Ovary (tissue), 7 donors: ENCODE measurements at regions not wholly inside any gene's neighbourhood (a gene's known extent, or its start where the extent isn't known, plus 50 kb on each side); places are given as distances from the start of the nearest gene placed in this dataset.

ENCODE experiments used
- DNase-seq, 5 donors: peaks; one replicate each; pipeline ENCODE4 v3.0.0-alpha.2; 2019 to 2020
- H3K27ac ChIP-seq, 2 donors: fragments of 200-600 bp; one replicate each; pipeline versions ENCODE4 v1.5.1 to v1.8.0; 2019 to 2022
- H3K27me3 ChIP-seq: fragments of 200-600 bp; one replicate; pipeline ENCODE4 v1.8.0; 2022
- H3K36me3 ChIP-seq: fragments of 200-600 bp; sonication (generic); one replicate; pipeline ENCODE4 v1.5.1; 2019
- H3K4me1 ChIP-seq: one replicate; pipeline ENCODE4 v1.8.1; 2013; ENCODE audit warnings: mild to moderate bottlenecking, moderate library complexity; ENCODE audit not compliant: insufficient read depth
- H3K4me3 ChIP-seq: fragments of 200-600 bp; sonication (generic); one replicate; pipeline ENCODE4 v1.5.1; 2017
- H3K9me3 ChIP-seq, 2 donors: fragments of 200-600 bp in 1 of 2; sonication (generic) in 1 of 2; one replicate each; pipeline versions ENCODE4 v1.5.1 to v1.8.1; 2013 to 2019; ENCODE audit warnings: mild to moderate bottlenecking in 1 of 2, moderate library complexity in 1 of 2
- CTCF ChIP-seq, 3 donors: fragments of 450-650 bp in 2 of 3; fragments of 200-600 bp in 1 of 3; IDR thresholded peaks; one replicate each; pipeline versions ENCODE4 v1.5.1 to v1.8.0; 2016 to 2022; ENCODE audit warnings: antibody characterized with exemption in 3 of 3, mild to moderate bottlenecking in 1 of 3
- EP300 ChIP-seq: sonication (generic); formaldehyde crosslinking; IDR thresholded peaks from one replicate; pipeline ENCODE4 v1.6.1; 2017; ENCODE audit warnings: antibody characterized with exemption
- POLR2A ChIP-seq: fragments of 450-650 bp; IDR thresholded peaks from one replicate; pipeline ENCODE4 v1.6.1; 2017; ENCODE audit warnings: antibody characterized with exemption, mild to moderate bottlenecking, moderate library complexity
- WGBS, 3 donors: extraction: QIAGEN DNeasy Blood & Tissue Kit in 1 of 3; methylation state at CpG; one replicate each; pipeline versions ENCODE4 v1.1.5 to v1.1.7; 2013 to 2017; 5-methylcytosine and 5-hydroxymethylcytosine counted together
- intact Hi-C, 4 donors: fragments of 100-400 bp; cut with DNase I; formaldehyde crosslinking; loops; one replicate each; pipeline versions ENCODE4 v1.11.0 to v1.15.1; 2022 to 2023
- donor health status: DM: no; HTN: no; CAD: no; lungs with moderate emphysema.
- donor health status: DM: no; HTN: no; CAD: no.
- donor health status: Bipolar disorder and iron deficiency.
- donor health status: DM: no; HTN: no; CAD: no.
- donor health status: DM: yes; HTN: yes; CAD: no.

DNA sequence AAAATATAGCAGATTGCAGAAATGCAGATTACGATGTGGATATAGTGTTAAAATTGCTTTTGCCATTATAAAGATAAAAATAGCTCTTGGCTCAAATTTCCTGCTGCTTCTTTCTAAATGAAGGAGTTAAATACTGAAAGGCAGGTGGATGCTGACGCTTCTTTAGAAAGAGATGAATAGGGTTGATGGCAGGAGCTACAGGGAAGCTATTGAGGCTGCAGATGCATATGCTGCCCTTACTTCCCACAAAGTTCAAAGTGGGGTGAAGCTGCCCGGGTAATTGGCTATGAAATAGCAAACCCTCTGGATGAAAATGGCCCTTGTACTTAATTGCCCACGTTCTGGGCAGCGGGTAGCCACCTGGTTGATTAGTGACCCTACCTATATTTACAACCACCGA, 379.5 kb downstream of the ZIC3 start:
- no peaks in the 10 kb centered on the region for H3K4me1 ChIP-seq
- no peak for DNase-seq
- intact Hi-C loops = no loop called here
- H3K27me3 ChIP-seq = no peaks in the 10 kb centered on the region
- TF ChIP-seq EP300 = no peak
- no peak for TF ChIP-seq CTCF (IDR thresholded peaks at IDR 0.05)
- TF ChIP-seq POLR2A = no peak
- H3K36me3 ChIP-seq = no peaks in the 10 kb centered on the region
- WGBS, 3 donors = 30 to 46% (median 45%) methylated on average over 6 of the region's 6 CpGs
- no peak overlapping the region for H3K4me3 ChIP-seq
- no peaks in the 10 kb centered on the region for H3K9me3 ChIP-seq
- no peak overlapping the region for H3K27ac ChIP-seq

GRCh38 chrX:137969191-137969590, 403.3 kb downstream of the ZIC3 start:
- intact Hi-C loops = no loop called here
- Histone ChIP-seq H3K4me1 (no peaks in the 10 kb centered on the region), H3K27me3 (no peaks in the 10 kb centered on the region), H3K36me3 (no peaks in the 10 kb centered on the region), H3K9me3 (no peaks in the 10 kb centered on the region), H3K4me3 (no peak overlapping the region), H3K27ac (no peak overlapping the region)
- DNase-seq = no peak
- TF ChIP-seq EP300 (no peak), CTCF (IDR thresholded peaks at IDR 0.05) (no peak), POLR2A (no peak)

DNA sequence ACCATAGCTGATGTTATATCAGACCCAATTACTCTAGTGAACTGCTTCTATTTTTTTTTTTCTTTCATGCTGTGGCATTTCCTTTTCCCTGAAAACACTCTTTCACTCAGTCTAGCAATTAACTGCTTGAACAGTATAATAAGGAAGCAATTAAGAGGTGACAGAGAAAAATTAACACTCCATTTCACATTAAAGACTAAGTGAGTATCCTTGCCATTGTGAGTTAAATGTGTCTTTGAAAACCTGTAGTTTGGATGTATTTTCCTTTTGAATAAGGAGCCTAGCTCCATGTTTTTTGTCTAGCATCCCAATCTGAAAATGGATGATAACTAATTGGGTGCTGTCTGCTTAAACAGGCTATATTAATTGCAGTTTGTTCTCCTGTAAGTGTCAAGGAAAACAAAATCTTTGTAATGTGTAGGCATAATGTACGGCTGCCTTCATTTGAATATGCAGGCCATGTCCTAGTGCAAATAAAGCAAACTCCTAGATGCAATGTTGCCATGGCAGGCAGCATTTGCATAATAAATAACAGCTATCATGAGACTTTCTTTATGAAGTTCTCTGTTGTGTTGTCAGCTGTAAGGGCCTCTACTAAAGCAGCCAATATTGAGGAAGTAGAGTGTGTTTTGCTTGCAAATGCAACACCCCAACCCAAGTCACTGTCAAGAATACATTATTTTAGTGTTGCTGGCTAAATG, 416.7 kb downstream of the ZIC3 start:
- TF ChIP-seq EP300 = no peak
- no peak for TF ChIP-seq CTCF (IDR thresholded peaks at IDR 0.05)
- TF ChIP-seq POLR2A = no peak
- no peaks in the 10 kb centered on the region for H3K36me3 ChIP-seq
- no peak overlapping the region for H3K4me3 ChIP-seq
- H3K4me1 ChIP-seq = no peaks in the 10 kb centered on the region
- intact Hi-C loops = no loop called here
- DNase-seq = no peak
- no peaks in the 10 kb centered on the region for H3K9me3 ChIP-seq
- H3K27ac ChIP-seq = no peak overlapping the region
- WGBS, 3 donors = 43 to 59% (median 48%) methylated on average over 1 of the region's 1 CpG
- H3K27me3 ChIP-seq = no peaks in the 10 kb centered on the region

DNA sequence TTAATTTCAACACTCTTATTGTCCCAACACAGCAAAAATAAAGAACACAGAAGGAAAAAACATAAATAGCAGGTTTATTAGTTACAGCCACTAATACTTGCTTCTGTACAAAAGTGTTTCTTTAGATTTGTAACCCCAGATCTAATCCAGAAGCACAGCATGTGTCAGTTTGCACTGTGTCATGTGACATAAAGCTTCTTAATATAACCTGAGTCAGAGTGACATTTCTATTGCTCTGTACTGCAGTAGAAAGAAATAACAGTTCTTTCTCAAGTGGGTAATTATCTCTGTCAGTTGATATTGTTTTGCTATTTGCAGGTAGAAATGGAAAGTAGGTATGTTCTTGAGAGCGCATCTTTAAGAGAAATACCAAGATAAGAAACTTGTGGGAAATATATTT, 422.5 kb downstream of the ZIC3 start:
- Histone ChIP-seq H3K36me3 (no peaks in the 10 kb centered on the region), H3K4me1 (no peaks in the 10 kb centered on the region), H3K9me3 (no peaks in the 10 kb centered on the region), H3K27me3 (no peaks in the 10 kb centered on the region), H3K27ac (no peak overlapping the region), H3K4me3 (no peak overlapping the region)
- 70 to 73% (median 73%) methylated on average over 1 of the region's 1 CpG for WGBS, 3 donors
- no peak for DNase-seq
- TF ChIP-seq POLR2A (no peak), EP300 (no peak), CTCF (IDR thresholded peaks at IDR 0.05) (no peak)
- intact Hi-C loops = no loop called here
